C4-2B (cell line): ENCODE measurements at regions not wholly inside any gene's neighbourhood (a gene's known extent, or its start where the extent isn't known, plus 50 kb on each side); places are given as distances from the start of the nearest gene placed in this dataset.

ENCODE experiments used
- CTCF ChIP-seq: fragments of 450-650 bp; conservative IDR thresholded peaks from 2 replicates; pipeline ENCODE4 v1.5.1; 2017; ENCODE audit warnings: mild to moderate bottlenecking
- ZFX ChIP-seq: fragments of 450-650 bp; IDR thresholded peaks from 2 replicates; pipeline ENCODE4 v1.6.1; 2017

GRCh38 chr14:27050208-27050607 lies 452.4 kb upstream of the NOVA1 start:
- no peak for TF ChIP-seq CTCF
- TF ChIP-seq ZFX: no peak
